ENCODE measurements at regions not wholly inside any gene's neighbourhood (a gene's known extent, or its start where the extent isn't known, plus 50 kb on each side); places are given as distances from the start of the nearest gene placed in this dataset.
"Not testable (repeated sequence)": the region's sequence is repeated elsewhere in the genome, so short reads cannot be mapped to it uniquely, and the experiment has no call there.

GRCh38 chr7:20839196-20839735, 52.6 kb upstream of the SP8 start:
- DNase-seq (ENCODE audit: low spot score) = peak; percentile 66

GRCh38 chr7:20839987-20840386, 53.3 kb upstream of the SP8 start:
- peak; percentile 47 for DNase-seq (ENCODE audit: low spot score)

DNA sequence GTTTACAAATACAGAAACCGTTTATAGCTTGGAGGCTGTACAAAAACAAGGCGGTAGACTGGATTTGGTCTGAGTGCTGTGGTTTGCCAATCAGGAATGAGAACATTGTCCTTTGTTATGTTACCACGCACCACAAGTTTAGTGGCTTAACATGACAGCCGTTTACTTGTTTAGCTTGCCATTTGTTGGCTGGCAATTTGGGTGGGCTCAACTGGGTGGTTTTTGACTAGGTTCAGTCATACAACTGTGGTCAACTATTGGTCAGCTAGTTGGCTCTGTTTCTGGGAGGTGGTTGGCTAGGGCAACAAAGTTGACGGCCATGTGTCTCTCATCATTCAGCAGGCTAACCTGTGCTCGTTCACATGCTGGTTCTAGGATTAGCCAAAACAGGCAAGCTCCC, 60.1 kb upstream of the SP8 start:
- no peak for DNase-seq (ENCODE audit: low spot score)

- no peak for DNase-seq (ENCODE audit: low spot score)
Measured at GRCh38 chr7:20858951-20859350, 72.3 kb upstream of the SP8 start.

- DNase-seq (ENCODE audit: low spot score) = no peak
Measured at GRCh38 chr7:20861468-20861867, 74.8 kb upstream of the SP8 start.

GRCh38 chr7:20862554-20862953, 75.9 kb upstream of the SP8 start:
- DNase-seq (ENCODE audit: low spot score) = no peak

DNA sequence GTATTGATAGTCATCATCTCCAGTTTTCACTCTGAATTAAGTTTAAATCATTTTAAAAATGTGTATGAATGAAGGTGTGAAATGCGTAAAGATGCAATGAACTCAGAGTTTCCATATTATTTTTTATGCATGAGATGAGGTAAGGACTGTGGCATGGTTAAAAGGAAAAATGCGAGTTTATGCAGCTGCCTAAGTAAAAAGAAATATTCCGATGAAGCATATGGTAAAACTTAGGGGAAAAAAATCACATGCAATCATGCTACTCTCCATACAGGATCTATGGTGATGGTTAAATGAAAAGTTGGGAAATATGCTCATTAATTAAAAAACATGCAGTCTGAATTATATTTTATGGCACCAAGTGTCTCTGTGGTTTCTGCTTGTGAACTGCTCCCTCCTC, 77.5 kb upstream of the SP8 start:
- no peak for DNase-seq (ENCODE audit: low spot score)

- DNase-seq (ENCODE audit: low spot score) = no peak
Measured at GRCh38 chr7:20865684-20866083, 79.0 kb upstream of the SP8 start.

GRCh38 chr7:20870977-20871376, 84.3 kb upstream of the SP8 start:
- DNase-seq (ENCODE audit: low spot score) = no peak

GRCh38 chr7:20892776-20893175, 106.1 kb upstream of the SP8 start:
- no peak for DNase-seq (ENCODE audit: low spot score)

DNA sequence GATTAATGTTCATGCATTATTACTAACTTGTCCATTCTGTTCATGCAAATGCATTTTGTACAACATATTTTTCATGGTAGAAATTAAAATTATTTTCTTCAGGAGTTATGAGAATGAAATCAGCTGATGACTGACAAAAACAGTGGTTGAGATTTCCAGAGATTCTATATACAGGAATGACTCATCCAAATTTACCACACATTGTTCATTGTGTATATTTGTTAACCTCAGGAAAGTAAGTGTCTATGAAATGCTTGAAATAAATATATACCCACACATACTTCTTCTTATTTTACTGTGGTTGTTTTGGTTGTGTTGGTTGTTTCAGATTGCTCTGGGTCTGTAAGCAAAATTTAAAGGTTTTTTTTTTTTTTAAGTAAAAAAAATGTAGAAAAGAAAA, 108.1 kb upstream of the SP8 start:
- DNase-seq (ENCODE audit: low spot score) = no peak

DNA sequence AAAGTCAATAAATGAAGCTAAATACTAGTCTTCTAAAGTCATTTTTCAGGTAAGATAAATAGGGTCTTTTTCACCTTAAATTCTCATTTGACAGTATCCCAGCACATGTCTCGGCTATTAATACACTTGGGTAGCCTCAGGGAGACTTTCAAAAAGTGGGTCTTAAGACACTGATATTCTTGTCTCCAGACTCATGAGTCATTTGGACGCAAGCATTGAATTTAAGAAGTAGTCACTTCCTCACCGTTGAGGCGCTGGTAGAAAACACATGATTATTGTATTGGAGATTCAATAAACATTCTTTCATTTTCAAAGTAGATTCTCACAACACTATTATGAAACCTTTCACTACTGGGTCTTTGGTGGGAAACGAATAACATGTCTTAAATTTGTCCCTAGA, 108.9 kb upstream of the SP8 start:
- no peak for DNase-seq (ENCODE audit: low spot score)

DNA sequence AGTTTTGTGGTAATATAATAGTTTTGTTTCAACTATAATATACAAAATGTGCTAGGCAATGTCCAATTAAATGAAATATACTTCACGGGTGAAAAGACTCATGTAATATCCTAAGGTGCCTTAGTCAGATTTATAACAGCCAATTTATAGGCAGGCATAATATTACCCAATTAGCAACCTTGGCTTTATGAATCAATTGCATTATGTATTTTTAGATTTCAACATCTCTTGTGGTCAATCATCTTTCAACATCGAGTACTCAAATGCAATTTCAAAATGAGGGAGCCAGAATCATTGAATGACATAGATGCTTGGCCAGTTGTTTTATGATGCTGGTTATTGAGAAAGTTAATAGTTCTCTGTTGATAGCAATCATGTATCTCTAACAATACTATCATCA, 110.3 kb upstream of the SP8 start:
- no peak for DNase-seq (ENCODE audit: low spot score)

DNA sequence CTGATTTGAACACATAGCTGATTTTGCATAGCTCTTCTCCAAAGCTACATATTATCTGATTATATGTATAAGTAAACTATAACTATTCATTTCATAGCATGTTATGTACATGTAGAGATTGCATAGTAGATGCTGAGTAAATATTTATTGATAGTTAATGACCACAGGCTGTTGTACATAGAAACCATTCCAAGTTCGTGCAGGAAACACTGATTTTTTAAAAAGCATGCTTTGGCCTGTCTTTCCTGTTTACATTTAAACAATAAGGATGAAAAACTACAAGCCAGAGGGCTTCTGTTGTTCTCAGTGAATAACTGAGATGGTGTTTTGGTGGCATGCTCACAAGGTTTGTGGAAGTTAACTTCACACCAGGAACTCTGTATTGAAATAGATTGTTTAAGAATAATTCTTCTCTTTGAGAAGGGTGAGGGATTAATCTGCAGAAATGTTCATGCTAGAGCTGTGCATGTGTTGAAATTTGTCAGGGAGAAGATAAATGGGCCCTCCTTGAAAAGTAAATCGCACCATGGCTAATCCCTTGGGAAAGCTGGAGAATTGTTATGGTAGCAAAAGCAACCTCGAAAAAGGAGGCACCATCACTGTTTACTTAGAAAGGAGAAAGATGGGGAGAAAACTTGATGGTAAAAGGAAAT, 120.2 kb upstream of the SP8 start:
- DNase-seq (ENCODE audit: low spot score) = no peak

DNA sequence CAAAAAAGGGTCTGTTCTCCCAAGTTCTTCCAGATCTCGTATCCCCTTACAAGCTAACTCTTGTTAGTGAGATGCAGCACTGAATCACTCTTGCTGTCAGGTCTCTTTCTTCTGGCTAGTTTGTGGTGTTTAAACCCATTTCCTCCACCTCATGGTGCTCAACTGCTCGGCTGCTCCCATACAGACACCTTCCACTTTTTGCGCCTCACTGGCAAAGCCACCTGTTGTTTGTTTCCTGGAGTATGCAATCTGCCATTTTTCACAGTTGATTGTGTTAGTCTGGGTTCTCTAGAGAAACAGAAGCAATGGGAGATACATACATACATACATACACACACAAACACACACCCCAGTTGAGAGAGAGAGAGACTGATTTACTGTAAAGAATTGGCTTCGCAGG, 124.4 kb upstream of the SP8 start:
- no peak for DNase-seq (ENCODE audit: low spot score)

DNA sequence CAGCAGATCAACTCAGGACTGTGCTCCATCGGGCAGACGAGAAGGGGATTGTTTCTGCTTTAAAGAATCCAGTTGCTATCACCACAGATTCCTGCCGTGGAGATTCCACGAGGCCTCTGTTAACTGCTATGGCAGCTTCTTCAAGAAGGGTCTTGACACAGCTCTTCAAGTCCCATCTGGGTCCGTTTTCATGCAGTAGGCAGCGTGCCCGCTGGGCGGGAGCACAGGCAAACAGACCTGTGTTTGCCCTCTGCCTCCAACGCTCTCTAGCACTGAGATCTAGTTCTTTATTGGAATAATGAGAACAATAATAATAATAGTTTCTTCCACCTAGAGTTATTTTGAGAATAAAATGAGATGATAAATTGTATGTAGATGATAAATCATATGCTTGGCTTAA, 127.2 kb upstream of the SP8 start:
- DNase-seq (ENCODE audit: low spot score) = no peak

DNA sequence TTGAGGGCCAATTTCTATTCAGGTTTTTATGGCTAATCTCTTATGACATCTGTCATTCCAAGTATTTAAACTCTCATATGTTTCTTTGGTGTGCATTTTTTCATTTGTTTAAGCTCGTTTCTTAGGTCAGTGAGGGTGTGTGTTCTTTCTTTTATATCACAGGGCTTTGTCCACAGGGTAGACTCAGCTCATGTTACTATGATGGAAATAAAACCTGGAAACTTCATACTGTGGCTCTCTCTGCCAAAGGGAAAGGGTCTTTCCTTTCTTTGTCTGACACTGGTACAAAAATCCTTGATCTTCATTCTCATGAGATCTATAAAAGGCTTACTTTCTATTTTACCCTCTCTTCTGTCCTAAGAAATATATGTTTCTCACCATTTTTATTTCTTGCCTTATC, 129.6 kb upstream of the SP8 start:
- DNase-seq (ENCODE audit: low spot score) = no peak

DNA sequence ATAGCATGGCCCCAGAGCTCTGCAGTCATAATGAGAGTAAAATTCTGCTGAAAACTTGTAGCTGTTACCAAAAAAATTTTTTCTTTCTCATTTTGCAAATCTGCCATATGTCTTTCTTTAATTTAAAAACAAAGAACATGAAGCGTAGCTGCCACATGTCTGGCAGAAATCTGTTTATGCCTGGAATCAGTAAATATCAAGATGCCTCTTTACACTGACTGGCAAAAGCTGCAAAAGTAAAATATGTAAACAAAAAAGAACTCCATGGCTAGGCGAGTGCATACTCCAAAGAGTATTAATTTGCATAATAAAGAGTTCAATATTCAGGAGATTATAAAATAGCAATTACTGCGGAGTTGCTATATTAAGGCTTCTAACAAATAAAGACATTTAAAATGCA, 130.9 kb upstream of the SP8 start:
- no peak for DNase-seq (ENCODE audit: low spot score)

DNA sequence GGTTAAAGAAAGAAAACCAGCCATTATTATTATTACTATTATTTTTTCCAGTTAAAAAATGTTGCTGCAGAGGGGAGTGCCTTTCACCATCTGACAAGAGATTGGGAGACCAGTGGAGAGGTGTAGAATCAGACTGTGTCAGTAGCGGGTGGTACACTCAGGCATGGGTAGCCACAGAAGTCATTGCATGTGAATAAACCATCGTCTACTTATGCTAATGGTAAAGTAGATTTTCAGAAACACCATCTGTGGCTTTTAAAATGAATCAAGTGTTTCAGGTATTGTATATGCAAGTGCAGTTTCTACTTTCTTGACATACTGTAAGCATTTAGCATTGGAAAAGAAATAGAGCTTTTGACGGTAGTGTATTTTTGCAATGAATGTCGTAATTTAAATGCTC, 131.5 kb upstream of the SP8 start:
- DNase-seq (ENCODE audit: low spot score) = no peak

DNA sequence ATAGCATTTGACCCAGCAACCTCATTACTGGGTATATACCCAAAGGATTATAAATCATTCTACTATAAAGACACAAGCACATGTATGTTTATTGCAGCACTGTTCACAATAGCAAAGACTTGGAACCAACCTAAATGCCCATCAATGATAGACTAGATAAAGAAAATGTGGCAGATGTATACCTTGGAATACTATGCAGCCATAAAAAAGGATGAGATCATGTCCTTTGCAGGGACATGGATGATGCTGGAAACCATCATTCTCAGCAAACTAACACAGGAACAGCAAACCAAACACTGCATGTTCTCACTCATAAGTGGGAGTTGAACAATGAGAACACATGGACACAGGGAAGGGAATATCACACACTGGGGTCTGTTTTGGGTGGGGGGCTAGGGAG, 140.5 kb upstream of the SP8 start:
- not testable (repeated sequence) for DNase-seq (ENCODE audit: low spot score)

DNA sequence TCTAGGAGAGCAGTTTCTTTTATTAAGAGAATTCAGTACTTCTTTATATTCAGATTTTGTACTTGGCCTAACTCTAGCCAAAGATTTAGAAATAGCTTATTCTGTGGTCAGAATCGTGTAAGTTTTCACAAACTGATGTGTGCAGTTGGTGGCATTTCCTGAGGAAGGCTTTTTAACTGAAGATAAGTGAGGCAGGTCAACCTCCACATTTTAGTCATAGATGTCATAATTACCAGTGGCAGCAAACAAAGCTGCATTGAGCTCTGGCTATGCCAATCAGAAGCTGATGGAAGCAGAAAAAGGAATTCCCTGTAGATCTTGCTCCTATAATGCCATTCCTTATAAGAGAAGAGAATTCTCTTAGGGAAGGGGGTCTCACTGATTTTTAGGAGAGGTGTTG, 141.3 kb upstream of the SP8 start:
- no peak for DNase-seq (ENCODE audit: low spot score)

- no peak for DNase-seq (ENCODE audit: low spot score)
Measured at GRCh38 chr7:20929199-20929598, 142.5 kb upstream of the SP8 start.

- no peak for DNase-seq (ENCODE audit: low spot score)
Measured at GRCh38 chr7:20931739-20932138, 145.1 kb upstream of the SP8 start.

DNA sequence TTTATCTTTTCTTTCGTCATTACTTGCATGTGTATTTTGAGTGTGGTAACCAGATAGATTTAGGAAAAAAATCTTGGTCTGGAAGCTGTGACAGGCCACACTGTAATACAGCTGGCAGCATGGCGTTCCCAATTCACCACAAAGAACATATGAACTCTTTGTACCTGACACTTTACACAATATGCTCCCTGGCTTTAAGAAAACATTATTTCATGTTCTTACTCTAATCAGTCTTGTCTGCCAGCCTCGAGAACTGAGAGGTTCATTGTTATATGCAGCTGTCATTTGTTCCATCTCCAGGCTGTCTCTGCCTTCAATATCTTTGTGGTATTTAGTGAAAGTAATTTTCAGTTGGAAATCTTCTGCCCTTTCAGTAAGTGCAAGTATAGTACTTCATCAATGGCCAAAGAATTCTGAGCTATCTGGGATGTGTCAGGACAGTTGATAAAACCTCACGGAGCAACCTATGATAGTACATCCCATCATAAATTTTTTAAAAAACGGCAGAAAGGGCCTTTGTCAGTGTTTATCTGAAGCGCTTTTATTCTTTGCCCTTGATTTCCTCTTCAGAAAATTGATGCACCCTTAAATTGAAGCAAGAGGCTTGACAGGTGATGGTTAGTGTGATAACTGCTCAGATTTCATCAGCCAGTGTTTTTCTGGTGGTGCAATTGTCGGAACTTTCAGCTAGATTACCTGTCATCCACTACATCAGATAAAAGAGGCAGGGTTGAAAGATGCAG, 146.3 kb upstream of the SP8 start:
- DNase-seq (ENCODE audit: low spot score) = no peak

Measured in kidney tubule cell (primary cell).